Osteoblast (primary cell): ENCODE measurements at regions not wholly inside any gene's neighbourhood (a gene's known extent, or its start where the extent isn't known, plus 50 kb on each side); places are given as distances from the start of the nearest gene placed in this dataset.
A peak's percentile ranks its signal among the peaks of the same experiment; 100 is the strongest.

Experiments used
- DNase-seq: peaks from one replicate; pipeline ENCODE4 v3.0.0; 2011; ENCODE audit warnings: low spot score, mixed read lengths; ENCODE audit not compliant: insufficient read length; ENCODE audit errors: missing footprints
- H2AFZ ChIP-seq: 2 replicates; pipeline ENCODE4 v1.6.0; 2011; ENCODE audit warnings: mild to moderate bottlenecking, low read length
- H3K27ac ChIP-seq: 2 replicates; pipeline ENCODE4 v1.5.1; 2011; ENCODE audit warnings: mild to moderate bottlenecking, low read depth, low read length, moderate library complexity
- H3K27me3 ChIP-seq: 2 replicates; pipeline ENCODE4 v1.6.0; 2012; ENCODE audit warnings: mild to moderate bottlenecking, control low read depth, inconsistent platforms, low read length, moderate library complexity; ENCODE audit not compliant: insufficient read depth
- H3K36me3 ChIP-seq: 2 replicates; pipeline ENCODE4 v1.5.1; 2011; ENCODE audit warnings: mild to moderate bottlenecking, low read length, control low read depth, moderate library complexity; ENCODE audit not compliant: insufficient read depth
- H3K4me1 ChIP-seq: 2 replicates; pipeline ENCODE4 v1.5.1; 2011; ENCODE audit warnings: mild to moderate bottlenecking, low read length, control low read depth, moderate library complexity; ENCODE audit not compliant: insufficient read depth
- H3K4me2 ChIP-seq: 2 replicates; pipeline ENCODE4 v1.6.0; 2011; ENCODE audit warnings: mild to moderate bottlenecking, low read length; ENCODE audit not compliant: insufficient read depth
- H3K4me3 ChIP-seq: fragments of 200-600 bp; sonication (generic); 3 replicates; pipeline ENCODE4 v1.5.1; 2012; ENCODE audit warnings: mild to moderate bottlenecking, low read length, inconsistent platforms; ENCODE audit not compliant: insufficient read depth
- H3K79me2 ChIP-seq: 2 replicates; pipeline ENCODE4 v1.6.0; 2012; ENCODE audit warnings: mild to moderate bottlenecking, low read length, control low read depth, inconsistent platforms; ENCODE audit not compliant: insufficient read depth
- H3K9me3 ChIP-seq: 2 replicates; pipeline ENCODE4 v1.5.1; 2011; ENCODE audit warnings: low read depth, low read length, control low read depth
- H4K20me1 ChIP-seq: 2 replicates; pipeline ENCODE4 v1.6.0; 2012; ENCODE audit warnings: mild to moderate bottlenecking, low read length, control low read depth; ENCODE audit not compliant: insufficient read depth
- CTCF ChIP-seq: IDR thresholded peaks from 2 replicates; pipeline ENCODE4 v1.5.1; 2011; ENCODE audit warnings: mild to moderate bottlenecking, low read depth, low read length, moderate library complexity; ENCODE audit errors: extremely low read depth

GRCh38 chr4:123749383-123749782 is 352.8 kb downstream of the SPRY1 start:
- no peak for TF ChIP-seq CTCF
- Histone ChIP-seq H4K20me1 (no peaks in the 10 kb centered on the region), H2AFZ (peak overlapping the region; percentile 36), H3K4me1 (no peaks in the 10 kb centered on the region), H3K4me3 (no peak overlapping the region), H3K9me3 (no peaks in the 10 kb centered on the region), H3K36me3 (no peaks in the 10 kb centered on the region), H3K79me2 (no peaks in the 10 kb centered on the region), H3K27me3 (no peaks in the 10 kb centered on the region), H3K27ac (no peak overlapping the region), H3K4me2 (no peak overlapping the region)
- DNase-seq: no peak

- H3K4me3 ChIP-seq: no peak overlapping the region
- H3K27ac ChIP-seq: no peak overlapping the region
- H3K27me3 ChIP-seq: no peaks in the 10 kb centered on the region
- no peaks in the 10 kb centered on the region for H3K36me3 ChIP-seq
- no peaks in the 10 kb centered on the region for H3K79me2 ChIP-seq
- H3K4me1 ChIP-seq: no peaks in the 10 kb centered on the region
- DNase-seq: peak; percentile 1
- H3K4me2 ChIP-seq: no peak overlapping the region
- H3K9me3 ChIP-seq: no peaks in the 10 kb centered on the region
- H4K20me1 ChIP-seq: no peaks in the 10 kb centered on the region
- peak overlapping the region; percentile 34 for H2AFZ ChIP-seq
- TF ChIP-seq CTCF: no peak
Observed at GRCh38 chr4:123750044-123750443, 353.4 kb downstream of the SPRY1 start.

GRCh38 chr4:123755655-123756054 is 359.1 kb downstream of the SPRY1 start:
- no peak overlapping the region for H3K4me2 ChIP-seq
- H4K20me1 ChIP-seq: no peaks in the 10 kb centered on the region
- no peaks in the 10 kb centered on the region for H3K79me2 ChIP-seq
- H3K9me3 ChIP-seq: no peaks in the 10 kb centered on the region
- H3K4me3 ChIP-seq: no peak overlapping the region
- H3K36me3 ChIP-seq: no peaks in the 10 kb centered on the region
- no peaks in the 10 kb centered on the region for H3K4me1 ChIP-seq
- no peak for DNase-seq
- no peak overlapping the region for H3K27ac ChIP-seq
- no peak for TF ChIP-seq CTCF
- H2AFZ ChIP-seq: no peak overlapping the region
- no peaks in the 10 kb centered on the region for H3K27me3 ChIP-seq

GRCh38 chr4:123767806-123768205 is 371.2 kb downstream of the SPRY1 start:
- Histone ChIP-seq H3K36me3 (no peaks in the 10 kb centered on the region), H3K4me2 (no peak overlapping the region), H3K79me2 (no peaks in the 10 kb centered on the region), H4K20me1 (no peaks in the 10 kb centered on the region), H3K9me3 (no peaks in the 10 kb centered on the region), H3K27ac (no peak overlapping the region), H3K4me1 (no peaks in the 10 kb centered on the region), H3K4me3 (no peak overlapping the region), H2AFZ (no peak overlapping the region), H3K27me3 (no peaks in the 10 kb centered on the region)
- DNase-seq: no peak
- TF ChIP-seq CTCF: no peak
